ENCODE measurements at regions not wholly inside any gene's neighbourhood (a gene's known extent, or its start where the extent isn't known, plus 50 kb on each side); places are given as distances from the start of the nearest gene placed in this dataset.

DNA sequence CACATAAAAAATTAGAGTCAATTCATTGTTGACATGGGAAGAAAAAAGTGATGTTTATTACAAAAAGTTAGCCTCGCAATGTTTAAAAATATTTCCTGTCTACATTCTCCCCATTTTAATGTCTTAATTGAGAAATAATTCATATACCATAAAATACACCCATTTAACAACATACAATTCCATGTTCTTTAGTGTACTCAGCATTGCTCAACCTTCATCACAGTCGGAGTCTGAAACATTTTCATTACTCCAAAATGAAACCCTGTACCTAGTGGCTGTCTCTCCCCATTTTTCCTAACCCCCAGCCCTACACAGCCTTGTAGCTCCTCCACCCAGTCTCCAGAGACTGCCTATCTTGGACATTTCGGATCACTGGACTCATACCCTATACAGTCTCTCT, 103.9 kb upstream of the CBLN2 start:
- no peak overlapping the region for H3K27ac ChIP-seq
- TF ChIP-seq, protein P1, sequence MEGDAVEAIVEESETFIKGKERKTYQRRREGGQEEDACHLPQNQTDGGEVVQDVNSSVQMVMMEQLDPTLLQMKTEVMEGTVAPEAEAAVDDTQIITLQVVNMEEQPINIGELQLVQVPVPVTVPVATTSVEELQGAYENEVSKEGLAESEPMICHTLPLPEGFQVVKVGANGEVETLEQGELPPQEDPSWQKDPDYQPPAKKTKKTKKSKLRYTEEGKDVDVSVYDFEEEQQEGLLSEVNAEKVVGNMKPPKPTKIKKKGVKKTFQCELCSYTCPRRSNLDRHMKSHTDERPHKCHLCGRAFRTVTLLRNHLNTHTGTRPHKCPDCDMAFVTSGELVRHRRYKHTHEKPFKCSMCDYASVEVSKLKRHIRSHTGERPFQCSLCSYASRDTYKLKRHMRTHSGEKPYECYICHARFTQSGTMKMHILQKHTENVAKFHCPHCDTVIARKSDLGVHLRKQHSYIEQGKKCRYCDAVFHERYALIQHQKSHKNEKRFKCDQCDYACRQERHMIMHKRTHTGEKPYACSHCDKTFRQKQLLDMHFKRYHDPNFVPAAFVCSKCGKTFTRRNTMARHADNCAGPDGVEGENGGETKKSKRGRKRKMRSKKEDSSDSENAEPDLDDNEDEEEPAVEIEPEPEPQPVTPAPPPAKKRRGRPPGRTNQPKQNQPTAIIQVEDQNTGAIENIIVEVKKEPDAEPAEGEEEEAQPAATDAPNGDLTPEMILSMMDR (IDR thresholded peaks at IDR 0.05): no peak
- no peak for ATAC-seq (ENCODE audit: insufficient number of reproducible peaks, low FRiP score, low read depth)
- no peaks in the 10 kb centered on the region for H3K36me3 ChIP-seq
- no peaks in the 10 kb centered on the region for H3K9me3 ChIP-seq
- H3K27me3 ChIP-seq (replicated peaks; ENCODE audit: insufficient read depth): no peaks in the 10 kb centered on the region
- H3K4me3 ChIP-seq: no peak overlapping the region
- no peak for DNase-seq (ENCODE audit: low spot score)
- no peaks in the 10 kb centered on the region for H3K4me1 ChIP-seq (ENCODE audit: control insufficient read depth in 1 of 2, low read depth in 2 of 2)

DNA sequence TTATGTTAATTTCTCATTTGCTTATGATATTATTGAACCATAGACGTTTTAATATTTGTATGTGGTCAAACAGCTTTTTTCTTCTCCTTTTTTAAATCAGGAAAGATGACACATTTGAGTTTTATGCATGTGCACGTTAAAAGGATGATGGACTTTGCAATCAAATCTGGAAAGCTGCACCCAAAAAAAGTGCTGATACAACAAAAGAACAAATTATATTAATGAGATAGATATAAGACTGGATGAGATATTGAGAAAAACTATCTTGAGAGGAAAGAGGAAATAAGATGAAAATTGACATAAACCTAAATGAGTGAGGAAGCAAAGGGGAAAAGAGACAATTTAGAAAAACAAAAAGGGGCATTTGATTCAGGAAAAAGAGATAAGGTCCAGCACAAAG, 96.4 kb upstream of the CBLN2 start:
- H3K4me1 ChIP-seq (ENCODE audit: control insufficient read depth in 1 of 2, low read depth in 2 of 2): no peaks in the 10 kb centered on the region
- H3K9me3 ChIP-seq: no peaks in the 10 kb centered on the region
- no peak for DNase-seq (ENCODE audit: low spot score)
- no peak overlapping the region for H3K4me3 ChIP-seq
- no peak for ATAC-seq (ENCODE audit: insufficient number of reproducible peaks, low FRiP score, low read depth)
- H3K27ac ChIP-seq: no peak overlapping the region
- no peaks in the 10 kb centered on the region for H3K36me3 ChIP-seq
- TF ChIP-seq, protein P1 (IDR thresholded peaks at IDR 0.05): no peak
- no peaks in the 10 kb centered on the region for H3K27me3 ChIP-seq (replicated peaks; ENCODE audit: insufficient read depth)

DNA sequence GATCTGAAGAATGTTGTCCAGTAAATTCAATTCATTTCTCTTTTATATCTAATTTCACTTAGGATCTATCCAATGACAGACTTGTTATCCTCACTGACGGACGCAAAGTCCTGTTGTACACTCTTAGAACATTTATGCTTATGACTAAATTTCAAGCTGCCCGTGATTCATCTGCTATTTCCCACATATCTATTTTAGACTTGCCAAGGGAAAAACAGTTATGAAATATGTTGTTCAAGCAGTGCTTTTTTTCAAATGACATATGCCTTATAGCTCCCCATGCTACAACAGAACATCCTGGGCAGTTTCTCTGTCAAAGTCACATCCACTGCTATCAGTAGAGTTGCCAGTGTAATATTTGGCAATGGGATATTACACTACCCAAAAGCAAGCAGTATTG, 94.2 kb upstream of the CBLN2 start:
- Histone ChIP-seq H3K27me3 (replicated peaks; ENCODE audit: insufficient read depth) (no peaks in the 10 kb centered on the region), H3K27ac (no peak overlapping the region), H3K36me3 (no peaks in the 10 kb centered on the region), H3K9me3 (no peaks in the 10 kb centered on the region), H3K4me3 (no peak overlapping the region), H3K4me1 (ENCODE audit: control insufficient read depth in 1 of 2, low read depth in 2 of 2) (no peaks in the 10 kb centered on the region)
- TF ChIP-seq, protein P1 (IDR thresholded peaks at IDR 0.05): no peak
- no peak for DNase-seq (ENCODE audit: low spot score)
- ATAC-seq (ENCODE audit: insufficient number of reproducible peaks, low FRiP score, low read depth): no peak

DNA sequence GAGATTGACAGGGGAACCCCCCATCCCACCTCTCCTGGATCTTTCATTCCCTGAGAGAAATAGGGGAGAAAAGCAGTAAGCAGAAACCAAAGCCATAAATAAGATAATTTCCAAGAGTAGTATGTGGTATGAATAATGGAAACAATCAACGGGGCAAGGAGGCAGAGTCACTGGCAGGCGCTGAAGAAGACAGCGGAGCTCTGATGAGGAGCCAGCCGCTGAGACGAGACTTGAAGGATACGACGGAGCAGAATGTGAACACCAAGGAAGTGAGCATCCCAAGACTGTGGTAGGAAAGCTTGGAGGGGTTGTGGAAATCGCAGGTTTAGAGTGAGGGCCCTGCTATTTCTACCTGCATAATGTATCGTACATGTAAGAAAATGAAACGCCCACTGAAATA, 93.6 kb upstream of the CBLN2 start:
- TF ChIP-seq, protein P1 (IDR thresholded peaks at IDR 0.05): no peak
- DNase-seq (ENCODE audit: low spot score): no peak
- Histone ChIP-seq H3K27me3 (replicated peaks; ENCODE audit: insufficient read depth) (no peaks in the 10 kb centered on the region), H3K36me3 (no peaks in the 10 kb centered on the region), H3K4me3 (no peak overlapping the region), H3K9me3 (no peaks in the 10 kb centered on the region), H3K4me1 (ENCODE audit: control insufficient read depth in 1 of 2, low read depth in 2 of 2) (no peaks in the 10 kb centered on the region), H3K27ac (no peak overlapping the region)
- no peak for ATAC-seq (ENCODE audit: insufficient number of reproducible peaks, low FRiP score, low read depth)

DNA sequence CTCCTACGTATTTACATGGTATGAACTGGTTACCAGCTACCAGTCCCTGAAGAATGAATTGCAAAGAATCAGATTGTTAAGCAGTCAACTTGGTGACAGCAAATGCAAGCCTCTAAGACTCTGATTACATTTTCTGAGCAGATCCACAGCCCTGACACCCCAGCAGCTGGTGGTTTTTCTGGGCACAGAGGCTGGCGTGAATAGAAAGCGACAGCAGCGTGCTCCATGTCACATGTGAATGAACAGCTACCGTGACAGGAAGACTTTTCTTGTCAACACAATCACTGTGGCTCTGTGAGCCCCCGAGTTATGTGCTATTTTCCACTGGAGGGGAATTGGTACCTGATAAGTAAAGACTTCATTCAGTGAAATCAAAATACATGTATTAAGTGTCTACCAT, 93.2 kb upstream of the CBLN2 start:
- no peaks in the 10 kb centered on the region for H3K36me3 ChIP-seq
- no peak for DNase-seq (ENCODE audit: low spot score)
- ATAC-seq (ENCODE audit: insufficient number of reproducible peaks, low FRiP score, low read depth): no peak
- H3K4me3 ChIP-seq: no peak overlapping the region
- H3K4me1 ChIP-seq (ENCODE audit: control insufficient read depth in 1 of 2, low read depth in 2 of 2): no peaks in the 10 kb centered on the region
- no peaks in the 10 kb centered on the region for H3K27me3 ChIP-seq (replicated peaks; ENCODE audit: insufficient read depth)
- TF ChIP-seq, protein P1 (IDR thresholded peaks at IDR 0.05): no peak
- no peaks in the 10 kb centered on the region for H3K9me3 ChIP-seq
- H3K27ac ChIP-seq: no peak overlapping the region

All from thoracic aorta (tissue), 2 donors.